NCI-H2196 treated with DMSO at 0.1 percent for 48 hours (cell line): ENCODE measurements at regions not wholly inside any gene's neighbourhood (a gene's known extent, or its start where the extent isn't known, plus 50 kb on each side); places are given as distances from the start of the nearest gene placed in this dataset.

ENCODE experiments used
- DNase-seq: peaks from one replicate; lab custom pipeline; 2025; ENCODE audit not compliant: unreplicated experiment; lab: John Stamatoyannopoulos, UW

GRCh38 chr2:144085016-144085415, 434.9 kb downstream of the ZEB2 start:
- no peak for DNase-seq

- DNase-seq, result no peak
These were observed 435.7 kb downstream of the ZEB2 start for GRCh38 chr2:144084114-144084661.

- DNase-seq, result no peak
These were observed 436.7 kb downstream of the ZEB2 start for GRCh38 chr2:144083211-144083610.

GRCh38 chr2:144082777-144083176, 437.1 kb downstream of the ZEB2 start:
- DNase-seq, result no peak

- no peak for DNase-seq
These were observed 437.6 kb downstream of the ZEB2 start for GRCh38 chr2:144082327-144082726.

GRCh38 chr2:144081272-144081671, 438.6 kb downstream of the ZEB2 start:
- DNase-seq, result no peak

- DNase-seq, result no peak
These were observed 440.1 kb downstream of the ZEB2 start for GRCh38 chr2:144079803-144080202.

- DNase-seq, result no peak
These were observed 440.9 kb downstream of the ZEB2 start for GRCh38 chr2:144078802-144079724.

- DNase-seq, result no peak
These were observed 441.8 kb downstream of the ZEB2 start for GRCh38 chr2:144078106-144078505.

GRCh38 chr2:144074450-144074849, 445.5 kb downstream of the ZEB2 start:
- no peak for DNase-seq

- no peak for DNase-seq
These were observed 448.5 kb downstream of the ZEB2 start for GRCh38 chr2:144071461-144071860.

- DNase-seq, result no peak
These were observed 452.4 kb downstream of the ZEB2 start for GRCh38 chr2:144067506-144067905.

GRCh38 chr2:144063602-144064001, 456.3 kb downstream of the ZEB2 start:
- no peak for DNase-seq

GRCh38 chr2:144054911-144055310, 465.0 kb downstream of the ZEB2 start:
- DNase-seq, result no peak

- DNase-seq, result no peak
These were observed 467.8 kb downstream of the ZEB2 start for GRCh38 chr2:144052083-144052482.

- no peak for DNase-seq
These were observed 470.8 kb downstream of the ZEB2 start for GRCh38 chr2:144049137-144049536.

GRCh38 chr2:144048631-144049060, 471.3 kb downstream of the ZEB2 start:
- no peak for DNase-seq

GRCh38 chr2:144042751-144043150, 477.2 kb downstream of the ZEB2 start:
- DNase-seq, result no peak

GRCh38 chr2:144041612-144042011, 478.3 kb downstream of the ZEB2 start:
- no peak for DNase-seq

- no peak for DNase-seq
These were observed 479.1 kb downstream of the ZEB2 start for GRCh38 chr2:144040834-144041233.

GRCh38 chr2:144032566-144032965, 487.4 kb downstream of the ZEB2 start:
- DNase-seq, result no peak

GRCh38 chr2:144030791-144031190, 489.1 kb downstream of the ZEB2 start:
- DNase-seq, result no peak
